Mucosa of descending colon (tissue), 3 donors: ENCODE measurements at regions not wholly inside any gene's neighbourhood (a gene's known extent, or its start where the extent isn't known, plus 50 kb on each side); places are given as distances from the start of the nearest gene placed in this dataset.

ENCODE experiments used
- ATAC-seq: fragments of 200-7000 bp; cut with Tn5 transposase; one replicate; pipeline ENCODE4 v1.9.1; 2020; ENCODE audit warnings: mild to moderate bottlenecking, moderate library complexity
- DNase-seq, 3 donors: peaks; one replicate each; pipeline ENCODE4 v3.0.0-alpha.2; 2020
- H3K36me3 ChIP-seq: fragments of 200-600 bp; one replicate; pipeline ENCODE4 v1.8.0; 2021; ENCODE audit warnings: low read depth, mild to moderate bottlenecking
- H3K4me1 ChIP-seq: fragments of 200-600 bp; one replicate; pipeline ENCODE4 v1.8.0; 2021; ENCODE audit warnings: low read depth, mild to moderate bottlenecking
- H3K4me3 ChIP-seq: fragments of 200-600 bp; one replicate; pipeline ENCODE4 v1.8.0; 2021; ENCODE audit warnings: mild to moderate bottlenecking
- H3K9me3 ChIP-seq: fragments of 200-600 bp; one replicate; pipeline ENCODE4 v1.8.0; 2021; ENCODE audit warnings: mild to moderate bottlenecking
- intact Hi-C, 2 donors: fragments of 100-400 bp; cut with DNase I in 1 of 2; cut with micrococcal nuclease in 1 of 2; formaldehyde crosslinking; loops; one replicate each; pipeline versions ENCODE4 v1.11.0 to v1.11.1; 2022; cut with DNase I, micrococcal nuclease
- TF ChIP-seq, protein P1 (sequence below): fragments of 200-600 bp; IDR thresholded peaks from one replicate; pipeline ENCODE4 v1.8.0; 2022; ENCODE audit warnings: antibody characterized with exemption, mild to moderate bottlenecking
- donor health status: DM: no; HTN: no; CAD: no; lungs with moderate emphysema.
- donor health status: DM: no; HTN: no; CAD: no.
- donor health status: DM: no; HTN: yes; CAD: no.

DNA sequence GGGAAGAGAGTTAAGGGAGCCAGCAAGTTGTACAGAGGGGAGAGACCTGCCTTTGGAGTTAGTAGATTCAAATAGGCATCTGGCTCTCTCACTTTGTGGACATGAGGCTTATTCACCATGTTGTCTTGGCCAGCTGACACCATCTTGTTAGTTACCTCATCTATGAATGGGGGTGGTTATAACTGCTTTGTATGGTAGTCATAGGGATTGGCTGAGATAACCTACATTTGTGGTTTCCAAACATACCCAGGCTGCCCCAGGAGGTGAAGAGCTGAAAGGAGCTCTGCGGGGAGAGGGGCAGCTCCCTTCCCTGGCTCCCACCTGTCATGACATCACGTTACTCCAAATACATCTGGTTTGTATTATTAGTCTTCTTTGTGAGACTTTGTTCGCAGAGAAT lies 393.3 kb upstream of the AUTS2 start:
- DNase-seq (no peak), ATAC-seq (no peak)
- Histone ChIP-seq H3K9me3 (peaks cover 34% of the 10 kb centered on the region), H3K4me1 (no peaks in the 10 kb centered on the region), H3K4me3 (no peak overlapping the region), H3K36me3 (no peaks in the 10 kb centered on the region)
- TF ChIP-seq, protein P1, sequence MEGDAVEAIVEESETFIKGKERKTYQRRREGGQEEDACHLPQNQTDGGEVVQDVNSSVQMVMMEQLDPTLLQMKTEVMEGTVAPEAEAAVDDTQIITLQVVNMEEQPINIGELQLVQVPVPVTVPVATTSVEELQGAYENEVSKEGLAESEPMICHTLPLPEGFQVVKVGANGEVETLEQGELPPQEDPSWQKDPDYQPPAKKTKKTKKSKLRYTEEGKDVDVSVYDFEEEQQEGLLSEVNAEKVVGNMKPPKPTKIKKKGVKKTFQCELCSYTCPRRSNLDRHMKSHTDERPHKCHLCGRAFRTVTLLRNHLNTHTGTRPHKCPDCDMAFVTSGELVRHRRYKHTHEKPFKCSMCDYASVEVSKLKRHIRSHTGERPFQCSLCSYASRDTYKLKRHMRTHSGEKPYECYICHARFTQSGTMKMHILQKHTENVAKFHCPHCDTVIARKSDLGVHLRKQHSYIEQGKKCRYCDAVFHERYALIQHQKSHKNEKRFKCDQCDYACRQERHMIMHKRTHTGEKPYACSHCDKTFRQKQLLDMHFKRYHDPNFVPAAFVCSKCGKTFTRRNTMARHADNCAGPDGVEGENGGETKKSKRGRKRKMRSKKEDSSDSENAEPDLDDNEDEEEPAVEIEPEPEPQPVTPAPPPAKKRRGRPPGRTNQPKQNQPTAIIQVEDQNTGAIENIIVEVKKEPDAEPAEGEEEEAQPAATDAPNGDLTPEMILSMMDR: no peak
- intact Hi-C loops: no loop called here

DNA sequence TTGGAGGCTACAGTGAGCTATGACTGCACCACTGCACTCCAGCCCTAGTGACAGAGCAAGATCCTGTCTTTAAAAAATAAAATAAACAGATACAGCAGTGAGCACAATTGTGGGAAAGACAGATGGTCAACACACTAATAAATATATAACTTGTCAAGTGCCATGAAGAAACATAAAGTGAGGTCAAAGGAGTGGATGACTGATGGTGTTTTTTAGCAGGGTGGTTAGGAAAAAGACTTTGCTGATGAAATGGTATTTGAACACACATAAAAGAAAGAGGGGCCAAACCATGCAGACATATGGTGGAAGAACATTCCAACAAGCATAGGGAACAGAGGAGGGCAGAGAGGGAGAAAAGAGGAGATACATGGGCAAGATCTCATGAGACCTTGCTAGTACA lies 392.7 kb upstream of the AUTS2 start:
- DNase-seq: no peak
- ATAC-seq: no peak
- Histone ChIP-seq H3K9me3 (peaks cover 37% of the 10 kb centered on the region), H3K36me3 (no peaks in the 10 kb centered on the region), H3K4me3 (no peak overlapping the region), H3K4me1 (no peaks in the 10 kb centered on the region)
- intact Hi-C loops: no loop called here
- TF ChIP-seq, protein P1: no peak

DNA sequence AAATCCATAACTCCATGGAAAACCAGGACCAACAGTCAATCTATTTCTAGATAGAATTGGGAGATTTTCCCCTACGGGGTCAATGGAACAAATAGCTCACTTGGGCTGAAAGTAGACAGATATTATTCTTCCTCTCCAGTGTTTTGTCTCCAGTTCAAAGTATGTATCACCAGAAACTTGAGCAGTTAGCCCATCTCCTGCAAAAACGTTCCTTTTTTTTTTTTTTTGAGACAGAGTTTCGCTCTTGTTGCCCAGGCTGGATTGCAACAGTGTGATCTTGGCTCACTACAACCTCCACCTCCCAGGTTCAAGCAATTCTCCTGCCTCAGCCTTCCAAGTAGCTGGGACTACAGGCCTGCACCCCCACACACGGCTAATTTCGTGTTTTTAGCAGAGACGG lies 390.0 kb upstream of the AUTS2 start:
- Histone ChIP-seq H3K9me3 (peaks cover 38% of the 10 kb centered on the region), H3K4me1 (no peaks in the 10 kb centered on the region), H3K4me3 (no peak overlapping the region), H3K36me3 (no peaks in the 10 kb centered on the region)
- intact Hi-C loops: no loop called here
- no peak for ATAC-seq
- TF ChIP-seq, protein P1: no peak
- no peak for DNase-seq

DNA sequence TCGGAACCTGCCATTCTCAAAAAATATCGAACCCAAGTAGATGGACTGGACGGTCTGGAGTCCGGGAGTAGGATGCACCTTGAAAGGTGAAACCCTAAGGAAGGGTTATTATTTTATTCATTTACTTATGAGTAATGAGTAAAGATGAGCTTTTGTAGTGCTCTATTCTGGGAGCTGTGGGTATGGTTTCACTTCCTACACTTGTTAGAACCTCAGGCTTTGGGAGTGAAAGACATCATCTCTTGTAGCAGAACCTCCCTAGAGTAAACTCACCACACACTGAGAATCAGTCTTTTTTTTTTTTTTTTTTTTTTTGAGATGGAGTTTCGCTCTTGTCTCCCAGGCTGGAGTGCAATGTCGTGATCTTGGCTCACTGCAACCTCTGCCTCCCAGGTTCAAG lies 389.4 kb upstream of the AUTS2 start:
- ATAC-seq: no peak
- intact Hi-C loops: no loop called here

DNA sequence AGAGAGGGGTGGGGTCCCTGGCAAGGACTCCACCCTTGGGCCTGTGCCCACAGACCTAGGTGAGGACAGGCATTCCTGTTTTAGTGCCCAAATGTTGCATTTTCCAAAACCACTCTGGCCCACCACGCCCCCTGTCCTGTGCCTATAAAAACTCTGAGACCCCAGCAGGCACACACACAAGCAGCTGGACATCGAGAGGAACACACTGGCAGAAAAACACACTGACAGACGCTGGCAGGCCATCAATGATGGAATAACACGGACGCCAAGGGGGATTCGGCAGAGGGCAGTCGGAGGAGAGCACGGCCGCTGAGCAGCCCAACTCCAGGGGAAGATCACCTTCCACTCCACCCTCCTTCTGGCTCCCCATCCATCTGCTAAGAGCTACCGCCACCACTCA lies 386.9 kb upstream of the AUTS2 start:
- Histone ChIP-seq H3K4me3 (no peak overlapping the region), H3K36me3 (no peaks in the 10 kb centered on the region), H3K4me1 (no peaks in the 10 kb centered on the region), H3K9me3 (peaks cover 28% of the 10 kb centered on the region)
- DNase-seq (no peak), ATAC-seq (no peak)
- TF ChIP-seq, protein P1: no peak
- intact Hi-C loops: no loop called here

More for the DNA sequence above, 389.4 kb upstream of the AUTS2 start:
- Histone ChIP-seq H3K4me1 (no peaks in the 10 kb centered on the region), H3K9me3 (peaks cover 36% of the 10 kb centered on the region), H3K4me3 (no peak overlapping the region), H3K36me3 (no peaks in the 10 kb centered on the region)
- no peak for DNase-seq
- TF ChIP-seq, protein P1: no peak

DNA sequence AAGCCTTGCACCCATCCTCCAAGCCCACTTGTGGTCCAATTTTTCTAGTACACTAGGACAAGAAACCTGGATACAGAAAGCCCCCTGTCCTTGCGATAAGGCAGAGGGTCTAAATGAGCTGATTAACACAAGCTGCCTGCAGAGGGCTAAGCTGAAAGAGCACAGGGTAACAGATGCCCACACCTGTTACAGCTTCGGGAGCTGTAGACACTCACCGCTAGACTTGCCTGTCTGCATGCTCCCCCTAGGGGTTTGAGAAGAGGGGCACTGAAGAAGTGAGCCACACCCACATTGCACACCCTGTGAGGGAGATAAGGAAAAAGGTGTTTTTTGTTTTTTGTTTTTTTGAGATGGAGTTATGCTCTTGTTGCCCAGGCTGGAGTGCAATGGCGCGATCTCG lies 386.5 kb upstream of the AUTS2 start:
- no peaks in the 10 kb centered on the region for H3K36me3 ChIP-seq
- no peak for ATAC-seq
- H3K9me3 ChIP-seq: peaks cover 28% of the 10 kb centered on the region
- H3K4me3 ChIP-seq: no peak overlapping the region
- intact Hi-C loops: no loop called here
- no peaks in the 10 kb centered on the region for H3K4me1 ChIP-seq
- no peak for DNase-seq
- TF ChIP-seq, protein P1: no peak
